Left ventricle myocardium inferior (tissue), 1 donor: ENCODE measurements at regions not wholly inside any gene's neighbourhood (a gene's known extent, or its start where the extent isn't known, plus 50 kb on each side); places are given as distances from the start of the nearest gene placed in this dataset.

Source experiments
- DNase-seq: peaks from one replicate; pipeline ENCODE4 v3.0.0-alpha.2; 2020
- H3K27ac ChIP-seq: fragments of 200-600 bp; replicated peaks from 2 replicates; pipeline ENCODE4 v1.8.0; 2021
- H3K27me3 ChIP-seq: fragments of 200-600 bp; 2 replicates; pipeline ENCODE4 v1.8.0; 2021; ENCODE audit warnings: low read depth
- H3K36me3 ChIP-seq: fragments of 200-600 bp; 2 replicates; pipeline ENCODE4 v1.8.0; 2021
- H3K4me1 ChIP-seq: fragments of 200-600 bp; 2 replicates; pipeline ENCODE4 v1.8.0; 2021
- H3K4me3 ChIP-seq: fragments of 200-600 bp; 2 replicates; pipeline ENCODE4 v1.8.0; 2021; ENCODE audit warnings: mild to moderate bottlenecking, moderate library complexity
- H3K9me3 ChIP-seq: fragments of 200-600 bp; replicated peaks from 2 replicates; pipeline ENCODE4 v1.8.0; 2021
- intact Hi-C: fragments of 100-400 bp; cut with micrococcal nuclease; formaldehyde crosslinking; loops from one replicate; pipeline ENCODE4 v1.11.0; 2022
- TF ChIP-seq, protein P1 (sequence below): fragments of 200-600 bp; IDR thresholded peaks from 2 replicates; pipeline ENCODE4 v1.8.0; 2021; ENCODE audit warnings: antibody characterized with exemption, mild to moderate bottlenecking, borderline replicate concordance
- donor health status: DM: no; HTN: yes; CAD: no; lungs with severe emphysema.

DNA sequence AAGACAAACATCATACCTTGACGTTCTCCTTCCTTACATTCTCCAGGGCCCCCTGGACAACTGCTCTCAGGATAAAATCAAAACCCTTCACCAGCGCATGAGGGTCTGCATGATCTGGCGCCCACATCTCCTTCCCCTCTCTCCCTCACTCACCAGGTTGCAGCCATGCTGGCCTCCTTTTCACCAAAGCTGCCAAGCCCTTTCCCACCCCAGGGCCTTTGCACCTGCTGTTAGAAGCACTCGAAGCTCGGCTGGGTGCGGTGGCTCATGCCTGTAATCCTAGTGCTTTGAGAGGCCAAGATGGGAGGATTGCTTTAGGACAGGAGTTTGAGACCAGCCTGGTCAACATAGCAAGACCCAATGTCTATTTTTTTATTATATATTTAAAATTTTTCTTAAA, 56.1 kb upstream of the NUP50 start:
- DNase-seq, result no peak
- TF ChIP-seq, protein P1, sequence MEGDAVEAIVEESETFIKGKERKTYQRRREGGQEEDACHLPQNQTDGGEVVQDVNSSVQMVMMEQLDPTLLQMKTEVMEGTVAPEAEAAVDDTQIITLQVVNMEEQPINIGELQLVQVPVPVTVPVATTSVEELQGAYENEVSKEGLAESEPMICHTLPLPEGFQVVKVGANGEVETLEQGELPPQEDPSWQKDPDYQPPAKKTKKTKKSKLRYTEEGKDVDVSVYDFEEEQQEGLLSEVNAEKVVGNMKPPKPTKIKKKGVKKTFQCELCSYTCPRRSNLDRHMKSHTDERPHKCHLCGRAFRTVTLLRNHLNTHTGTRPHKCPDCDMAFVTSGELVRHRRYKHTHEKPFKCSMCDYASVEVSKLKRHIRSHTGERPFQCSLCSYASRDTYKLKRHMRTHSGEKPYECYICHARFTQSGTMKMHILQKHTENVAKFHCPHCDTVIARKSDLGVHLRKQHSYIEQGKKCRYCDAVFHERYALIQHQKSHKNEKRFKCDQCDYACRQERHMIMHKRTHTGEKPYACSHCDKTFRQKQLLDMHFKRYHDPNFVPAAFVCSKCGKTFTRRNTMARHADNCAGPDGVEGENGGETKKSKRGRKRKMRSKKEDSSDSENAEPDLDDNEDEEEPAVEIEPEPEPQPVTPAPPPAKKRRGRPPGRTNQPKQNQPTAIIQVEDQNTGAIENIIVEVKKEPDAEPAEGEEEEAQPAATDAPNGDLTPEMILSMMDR, result no peak
- Histone ChIP-seq H3K4me1 (no peaks in the 10 kb centered on the region), H3K4me3 (no peak overlapping the region), H3K36me3 (no peaks in the 10 kb centered on the region), H3K27ac (no peak overlapping the region), H3K9me3 (peaks cover 8% of the 10 kb centered on the region), H3K27me3 (peaks cover 57% of the 10 kb centered on the region)
- intact Hi-C loops, result no loop called here

GRCh38 chr22:45112136-45112879, 51.4 kb upstream of the NUP50 start:
- no peak for DNase-seq
- H3K27me3 ChIP-seq, result peaks cover 38% of the 10 kb centered on the region
- no peaks in the 10 kb centered on the region for H3K36me3 ChIP-seq
- H3K4me3 ChIP-seq, result no peak overlapping the region
- TF ChIP-seq, protein P1, result no peak
- intact Hi-C loops, result no loop called here
- no peaks in the 10 kb centered on the region for H3K4me1 ChIP-seq
- H3K27ac ChIP-seq, result no peak overlapping the region
- H3K9me3 ChIP-seq, result peaks cover 24% of the 10 kb centered on the region
